ENCODE measurements at regions not wholly inside any gene's neighbourhood (a gene's known extent, or its start where the extent isn't known, plus 50 kb on each side); places are given as distances from the start of the nearest gene placed in this dataset.

- Histone ChIP-seq H3K14ac (ENCODE audit: insufficient read length) (no peak overlapping the region), H3K18ac (ENCODE audit: extremely low read depth, low read length) (no peak overlapping the region), H3K56ac (replicated peaks; ENCODE audit: insufficient read length, low read depth, low read length) (no peak overlapping the region), H2AK5ac (ENCODE audit: low read depth, low read length) (no peak overlapping the region), H3K23me2 (ENCODE audit: low read depth, low read length) (no peaks in the 10 kb centered on the region), H2BK15ac (ENCODE audit: low read length) (no peak overlapping the region), H3K27ac (ENCODE audit: low read depth, low read length) (no peak overlapping the region), H3K4me3 (ENCODE audit: extremely low read depth in 1 of 4, insufficient read depth in 2 of 4, low read depth in 3 of 4, low read length in 4 of 4) (no peak overlapping the region), H3K36me3 (ENCODE audit: control insufficient read depth in 2 of 4, insufficient read depth in 4 of 4, low read length in 3 of 4) (no peaks in the 10 kb centered on the region), H3K27me3 (replicated peaks in 1 of 4; ENCODE audit: control insufficient read depth in 3 of 4, extremely low read depth in 1 of 4, insufficient read depth in 3 of 4, low read length in 3 of 4) (no peaks in the 10 kb centered on the region), H2BK12ac (ENCODE audit: low read depth, low read length) (no peak overlapping the region), H3K4me1 (replicated peaks in 1 of 4; ENCODE audit: control insufficient read depth in 3 of 4, insufficient read depth in 4 of 4, low read length in 3 of 4) (no peaks in the 10 kb centered on the region), H4K5ac (ENCODE audit: insufficient read length, low read depth, low read length) (no peak overlapping the region), H3K79me1 (ENCODE audit: low read depth, low read length) (no peaks in the 10 kb centered on the region), H3K9me3 (ENCODE audit: insufficient read depth in 2 of 2, low read depth in 1 of 2, low read length in 1 of 2) (no peaks in the 10 kb centered on the region), H4K20me1 (replicated peaks in 1 of 2; ENCODE audit: control insufficient read depth in 1 of 2, insufficient read depth in 2 of 2, low read length in 2 of 2) (no peaks in the 10 kb centered on the region), H4K91ac (replicated peaks; ENCODE audit: insufficient read length, low read length) (no peak overlapping the region), H3K79me2 (ENCODE audit: control insufficient read depth in 1 of 2, insufficient read depth in 2 of 2, low read length in 2 of 2) (no peaks in the 10 kb centered on the region), H2BK120ac (replicated peaks; ENCODE audit: low read depth, low read length) (no peak overlapping the region), H4K8ac (ENCODE audit: extremely low read depth, insufficient read depth, low read length) (no peak overlapping the region), H3K23ac (ENCODE audit: insufficient read length) (no peak overlapping the region), H2BK5ac (ENCODE audit: low read depth, low read length) (no peak overlapping the region), H3K4ac (replicated peaks; ENCODE audit: insufficient read length, low read depth, low read length) (no peak overlapping the region), H2AFZ (ENCODE audit: low read length) (no peak overlapping the region), H3K4me2 (ENCODE audit: insufficient read depth in 1 of 2, low read depth in 2 of 2, low read length in 2 of 2) (no peak overlapping the region), H2BK20ac (ENCODE audit: low read length) (no peak overlapping the region), H3K9ac (replicated peaks in 1 of 4; ENCODE audit: extremely low read depth in 1 of 4, low read depth in 3 of 4, low read length in 3 of 4) (no peak overlapping the region)
- ChIA-PET POLR2A (ENCODE audit: partially characterized antibody) (no interaction called here), CTCF (ENCODE audit: partially characterized antibody) (interaction anchor here (1.1 kb wide), 1 partner anchor 313 kb away, joined by 4 read pairs; no protein-coding TSS in a partner anchor)
- DNase-seq (ENCODE audit: low read depth in 1 of 2, low spot score in 2 of 2) (no peak), FAIRE-seq (no peak)
- 93% methylated on average over 5 of the region's 5 CpGs; no CpG with 5 or more reads in 1 of the 2 experiments for WGBS, 2 experiments (ENCODE audit: extremely low coverage in 1 of 2, insufficient coverage in 1 of 2, insufficient read length in 1 of 2, insufficient replicate concordance in 2 of 2, low coverage in 1 of 2, low lambda C conversion rate in 2 of 2, missing lambda C conversion rate in 1 of 2)
- TF ChIP-seq ATF3 (IDR thresholded peaks at IDR 0.05; ENCODE audit: insufficient read depth, low read depth, low read length), result no peak
- TF ChIP-seq CEBPB (IDR thresholded peaks at IDR 0.05; ENCODE audit: low read depth, low read length), result no peak
- TF ChIP-seq HDAC6 (IDR thresholded peaks at IDR 0.05; ENCODE audit: low read depth, low read length), result no peak
- TF ChIP-seq CTBP2 (IDR thresholded peaks at IDR 0.05; ENCODE audit: borderline replicate concordance, insufficient read depth, insufficient read length, low read length), result no peak
- TF ChIP-seq FOSL1 (IDR thresholded peaks at IDR 0.05; ENCODE audit: insufficient read depth, low read depth, low read length), result no peak
- no peak for TF ChIP-seq EP300 (IDR thresholded peaks at IDR 0.05; ENCODE audit: borderline replicate concordance in 1 of 2, low read depth in 2 of 2, low read length in 2 of 2)
- no peak for TF ChIP-seq BACH1 (IDR thresholded peaks at IDR 0.05; ENCODE audit: low read length)
- TF ChIP-seq RXRA (IDR thresholded peaks at IDR 0.05; ENCODE audit: insufficient read depth, low read depth, low read length), result no peak
- no peak for TF ChIP-seq POLR2A (IDR thresholded peaks at IDR 0.05; ENCODE audit: control extremely low read depth in 1 of 2, low read depth in 2 of 2, low read length in 2 of 2)
- TF ChIP-seq, protein P1, sequence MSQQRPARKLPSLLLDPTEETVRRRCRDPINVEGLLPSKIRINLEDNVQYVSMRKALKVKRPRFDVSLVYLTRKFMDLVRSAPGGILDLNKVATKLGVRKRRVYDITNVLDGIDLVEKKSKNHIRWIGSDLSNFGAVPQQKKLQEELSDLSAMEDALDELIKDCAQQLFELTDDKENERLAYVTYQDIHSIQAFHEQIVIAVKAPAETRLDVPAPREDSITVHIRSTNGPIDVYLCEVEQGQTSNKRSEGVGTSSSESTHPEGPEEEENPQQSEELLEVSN (IDR thresholded peaks at IDR 0.05), result no peak
- TF ChIP-seq RNF2 (IDR thresholded peaks at IDR 0.05; ENCODE audit: borderline replicate concordance, low read depth, low read length, missing control alignments, poor library complexity, severe bottlenecking), result no peak
- TF ChIP-seq SP1 (IDR thresholded peaks at IDR 0.05; ENCODE audit: low read depth, low read length), result no peak
- no peak for TF ChIP-seq YY1 (IDR thresholded peaks at IDR 0.05; ENCODE audit: low read depth, low read length)
- no peak for TF ChIP-seq TAF1 (IDR thresholded peaks at IDR 0.05; ENCODE audit: low read depth, low read length)
Measured at GRCh38 chr4:155474758-155475157, 98.0 kb upstream of the MAP9 start.

All from H1 (cell line).